K562 (cell line): ENCODE measurements at regions not wholly inside any gene's neighbourhood (a gene's known extent, or its start where the extent isn't known, plus 50 kb on each side); places are given as distances from the start of the nearest gene placed in this dataset.

Experiments used
- ATAC-seq: fragments of 200-7000 bp; cut with Tn5 transposase; 3 replicates; pipeline ENCODE4 v1.9.1; 2020; ENCODE audit warnings: moderate library complexity
- BruUV-seq: library from RNA; stranded (reverse); fragments of 400-500 nt; replicated peaks from 2 replicates; lab custom pipeline; 2021; lab: Mats Ljungman, UMichigan
- CTCF ChIA-PET: fragments of 300-600 bp; formaldehyde crosslinking; extraction: SDS; loops from one replicate; lab custom pipeline; 2021; ENCODE audit warnings: low intra/inter-chr PET ratio; lab: Yijun Ruan, JAX
- POLR2A ChIA-PET: fragments of 300-600, 350-650 bp; sonication (Branson Sonifier 250); formaldehyde crosslinking; extraction: SDS; loops from one replicate; lab custom pipeline; 2021; ENCODE audit warnings: antibody characterized with exemption, inconsistent platforms; lab: Yijun Ruan, JAX
- DNase-seq, 4 experiments: peaks; one replicate each; pipeline versions ENCODE4 v3.0.0 to v3.0.0-alpha.2; 2011 to 2018; ENCODE audit warnings: low spot score in 3 of 4, mixed read lengths in 3 of 4; ENCODE audit errors: extremely low read depth in 1 of 4
- FAIRE-seq: peaks from 2 replicates; lab custom pipeline; 2011; peaks lifted over from hg19 to GRCh38; lab: Jason Lieb, UNC
- H2AFZ ChIP-seq: 2 replicates; pipeline ENCODE4 v1.6.0; 2011; ENCODE audit warnings: low read depth, low read length, control low read depth, inconsistent platforms
- H3K27ac ChIP-seq: fragments of 200-600 bp; 3 replicates; pipeline ENCODE4 v1.8.0; 2011; ENCODE audit warnings: low read depth, mild to moderate bottlenecking, control low read depth, inconsistent platforms, low read length, moderate library complexity, mixed read lengths; ENCODE audit errors: extremely low read depth
- H3K27me3 ChIP-seq, 2 experiments: fragments of 300-600 bp in 1 of 2; 2 replicates in 1 of 2; 3 replicates in 1 of 2; pipeline versions ENCODE4 v1.6.0 to v1.8.0; 2011; ENCODE audit warnings: inconsistent platforms in 2 of 2, low read length in 2 of 2, mild to moderate bottlenecking in 1 of 2, mixed read lengths in 1 of 2, moderate library complexity in 1 of 2; ENCODE audit not compliant: control insufficient read depth in 2 of 2, insufficient read depth in 2 of 2
- H3K36me3 ChIP-seq: fragments of 300-600 bp; 3 replicates; pipeline ENCODE4 v1.8.0; 2011; ENCODE audit warnings: mild to moderate bottlenecking, low read length, inconsistent platforms; ENCODE audit not compliant: control insufficient read depth, insufficient read depth
- H3K4me1 ChIP-seq, 2 experiments: fragments of 200-600 bp in 1 of 2; replicated peaks in 1 of 2; 2 replicates in 1 of 2; 3 replicates in 1 of 2; pipeline versions ENCODE4 v1.5.1 to v1.8.0; 2011; ENCODE audit warnings: inconsistent platforms in 2 of 2, low read length in 2 of 2, mild to moderate bottlenecking in 1 of 2, mixed read lengths in 1 of 2, moderate library complexity in 1 of 2; ENCODE audit not compliant: control insufficient read depth in 2 of 2, insufficient read depth in 2 of 2
- H3K4me2 ChIP-seq: 2 replicates; pipeline ENCODE4 v1.6.1; 2011; ENCODE audit warnings: low read length, control low read depth, inconsistent platforms, mixed read lengths; ENCODE audit not compliant: insufficient read depth
- H3K4me3 ChIP-seq: fragments of 200-600 bp; sonication (generic), shearing (Covaris generic); 2 replicates; pipeline ENCODE4 v1.5.1; 2016; ENCODE audit warnings: control low read depth, inconsistent platforms
- H3K79me2 ChIP-seq: fragments of 200-600 bp; 3 replicates; pipeline ENCODE4 v1.8.0; 2011; ENCODE audit warnings: low read length, inconsistent platforms; ENCODE audit not compliant: control insufficient read depth, insufficient read depth
- H3K9ac ChIP-seq, 2 experiments: 2 replicates each; pipeline versions ENCODE4 v1.6.0 to v1.6.1; 2011; ENCODE audit warnings: low read depth in 2 of 2, low read length in 2 of 2, control low read depth in 1 of 2, inconsistent platforms in 1 of 2, mild to moderate bottlenecking in 1 of 2, mixed read lengths in 1 of 2; ENCODE audit not compliant: insufficient read depth in 1 of 2
- H3K9me1 ChIP-seq: one replicate; pipeline ENCODE4 v1.6.0; 2011; ENCODE audit warnings: inconsistent platforms, mild to moderate bottlenecking, low read length, moderate library complexity; ENCODE audit not compliant: control insufficient read depth, insufficient read depth
- H3K9me3 ChIP-seq: replicated peaks from 2 replicates; pipeline ENCODE4 v1.5.1; 2011; ENCODE audit warnings: low read depth, low read length, inconsistent platforms; ENCODE audit not compliant: control insufficient read depth, insufficient read depth
- H4K20me1 ChIP-seq: replicated peaks from 2 replicates; pipeline ENCODE4 v1.6.1; 2011; ENCODE audit warnings: low read length, inconsistent platforms, mixed read lengths; ENCODE audit not compliant: control insufficient read depth, insufficient read depth
- BRD9 ChIP-seq: fragments of 450-650 bp; IDR thresholded peaks from 2 replicates; pipeline ENCODE4 v1.6.1; 2018; ENCODE audit warnings: low read depth; ENCODE audit not compliant: partially characterized antibody
- CHD2 ChIP-seq: IDR thresholded peaks from 2 replicates; pipeline ENCODE4 v1.6.1; 2011; ENCODE audit warnings: low read depth, low read length
- NCOA1 ChIP-seq: fragments of 450-650 bp; IDR thresholded peaks from 2 replicates; pipeline ENCODE4 v1.6.1; 2016; ENCODE audit warnings: low read depth
- ZBTB1 ChIP-seq: sonication (generic); formaldehyde crosslinking; IDR thresholded peaks from 2 replicates; pipeline ENCODE4 v1.8.1; 2023; ENCODE audit warnings: missing genetic modification reagents, low read depth, mild to moderate bottlenecking, borderline replicate concordance
- ZNF444 ChIP-seq: fragments of 250-450 bp; sonication (Bioruptor Pico); IDR thresholded peaks from 2 replicates; pipeline ENCODE4 v1.4.0; 2020; ENCODE audit warnings: mild to moderate bottlenecking, moderate library complexity
- ZNF584 ChIP-seq: fragments of 200-800 bp; sonication (Bioruptor generic); IDR thresholded peaks from 2 replicates; pipeline ENCODE4 v1.6.1; 2016; ENCODE audit warnings: low read depth, mild to moderate bottlenecking, missing genetic modification characterization, missing compliant biosample characterization
- WGBS: fragments of 100-300 bp; shearing (Covaris generic); methylation state at CpG from one replicate; pipeline ENCODE4 v1.1.6; 2016; ENCODE audit warnings: low coverage, mixed read lengths; ENCODE audit not compliant: insufficient coverage; ENCODE audit errors: missing lambda C conversion rate; 5-methylcytosine and 5-hydroxymethylcytosine counted together
- in situ Hi-C: fragments of 300-500 bp; cut with MboI; formaldehyde crosslinking; loops from 4 replicates; pipeline ENCODE4 v1.15.0; 2018; ENCODE audit warnings: inconsistent platforms, mixed read lengths
- intact Hi-C: fragments of 100-400 bp; cut with micrococcal nuclease; formaldehyde crosslinking; loops from 2 replicates; pipeline ENCODE4 v1.14.2; 2022
- TF ChIP-seq, protein P1 (sequence below): IDR thresholded peaks from 3 replicates; pipeline ENCODE4 v1.6.1; 2011; ENCODE audit warnings: borderline replicate concordance, mild to moderate bottlenecking; ENCODE audit not compliant: insufficient read length, insufficient read depth
- TF ChIP-seq, protein P2 (sequence below): fragments of 450-650 bp; IDR thresholded peaks from 2 replicates; pipeline ENCODE4 v1.6.1; 2016

DNA sequence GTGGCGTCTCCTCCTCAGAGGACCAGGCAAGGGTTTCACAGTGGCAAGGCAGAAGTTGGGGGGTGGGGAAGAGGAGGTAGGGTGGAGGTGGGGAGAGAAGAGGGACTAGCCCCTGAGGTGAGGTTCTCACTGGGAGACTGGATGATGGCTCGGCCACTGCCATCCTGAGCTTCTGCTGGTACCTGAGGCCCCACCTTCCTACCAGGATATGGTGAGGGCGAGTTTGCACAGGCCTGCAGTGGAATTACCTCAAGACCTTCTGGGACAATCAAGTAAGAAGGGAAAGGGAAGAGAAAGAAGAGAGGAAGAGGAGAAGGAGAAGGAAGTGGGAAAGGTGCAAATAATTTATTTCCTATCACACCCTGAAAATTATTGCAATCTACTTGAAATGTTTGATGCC, 111.8 kb upstream of the GDF10 start (continued):
- TF ChIP-seq, protein P1, sequence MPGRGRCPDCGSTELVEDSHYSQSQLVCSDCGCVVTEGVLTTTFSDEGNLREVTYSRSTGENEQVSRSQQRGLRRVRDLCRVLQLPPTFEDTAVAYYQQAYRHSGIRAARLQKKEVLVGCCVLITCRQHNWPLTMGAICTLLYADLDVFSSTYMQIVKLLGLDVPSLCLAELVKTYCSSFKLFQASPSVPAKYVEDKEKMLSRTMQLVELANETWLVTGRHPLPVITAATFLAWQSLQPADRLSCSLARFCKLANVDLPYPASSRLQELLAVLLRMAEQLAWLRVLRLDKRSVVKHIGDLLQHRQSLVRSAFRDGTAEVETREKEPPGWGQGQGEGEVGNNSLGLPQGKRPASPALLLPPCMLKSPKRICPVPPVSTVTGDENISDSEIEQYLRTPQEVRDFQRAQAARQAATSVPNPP: no peak
- TF ChIP-seq ZBTB1 (CRISPR knock-in tag): no peak
- no peak for TF ChIP-seq NCOA1

DNA sequence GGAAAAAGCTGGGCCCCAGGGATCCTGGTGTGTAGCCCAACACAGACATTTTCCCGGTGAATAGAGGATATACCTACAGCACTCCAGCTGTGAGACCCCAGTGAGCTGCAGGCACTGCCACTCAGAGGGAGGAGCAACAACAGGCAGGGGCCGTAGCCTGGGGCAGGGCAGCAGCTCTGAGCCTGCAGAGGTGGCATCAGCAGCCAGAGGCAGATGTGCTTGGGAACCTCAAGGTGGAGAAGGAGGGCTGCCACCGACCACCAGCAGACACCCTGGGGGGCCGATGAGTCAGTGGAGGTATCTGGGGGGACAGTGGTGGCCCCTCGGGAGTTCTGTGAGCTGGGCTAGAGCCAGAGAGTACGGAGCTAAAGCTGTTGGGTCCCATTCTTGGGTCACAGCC, 110.2 kb upstream of the GDF10 start:
- no TSS peak for BruUV-seq
- ChIA-PET POLR2A (no interaction called here), CTCF (no interaction called here)
- Histone ChIP-seq H3K4me2 (no peak overlapping the region), H3K79me2 (no peaks in the 10 kb centered on the region), H4K20me1 (no peaks in the 10 kb centered on the region; the same call in 1 of the 2 replicates), H3K27me3 (peaks cover 4 to 43% of the 10 kb centered on the region in 2 experiments; a peak in 3 of 5 replicates), H3K4me3 (no peak overlapping the region), H3K4me1 (no peaks in the 10 kb centered on the region), H3K36me3 (no peaks in the 10 kb centered on the region), H3K27ac (no peak overlapping the region), H3K9me1 (no peaks in the 10 kb centered on the region), H3K9me3 (no peaks in the 10 kb centered on the region), H2AFZ (no peak overlapping the region), H3K9ac (peak overlapping the region in 1 of 2 experiments; percentile 55; a peak in 1 of 4 replicates)
- intact Hi-C loops: no loop called here
- FAIRE-seq: no peak
- DNase-seq: no peak
- WGBS: 8% methylated on average over 6 of the region's 6 CpGs
- TF ChIP-seq, protein P2, sequence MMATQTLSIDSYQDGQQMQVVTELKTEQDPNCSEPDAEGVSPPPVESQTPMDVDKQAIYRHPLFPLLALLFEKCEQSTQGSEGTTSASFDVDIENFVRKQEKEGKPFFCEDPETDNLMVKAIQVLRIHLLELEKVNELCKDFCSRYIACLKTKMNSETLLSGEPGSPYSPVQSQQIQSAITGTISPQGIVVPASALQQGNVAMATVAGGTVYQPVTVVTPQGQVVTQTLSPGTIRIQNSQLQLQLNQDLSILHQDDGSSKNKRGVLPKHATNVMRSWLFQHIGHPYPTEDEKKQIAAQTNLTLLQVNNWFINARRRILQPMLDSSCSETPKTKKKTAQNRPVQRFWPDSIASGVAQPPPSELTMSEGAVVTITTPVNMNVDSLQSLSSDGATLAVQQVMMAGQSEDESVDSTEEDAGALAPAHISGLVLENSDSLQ: no peak
- no peak for TF ChIP-seq ZNF444 (CRISPR knock-in tag)
- TF ChIP-seq CHD2: no peak
- no peak for TF ChIP-seq BRD9
- no peak for TF ChIP-seq ZNF584 (CRISPR knock-in tag)
- in situ Hi-C loops: no loop called here
- ATAC-seq: no peak
